Activated B cell treated with CpG ODN at 0.5 μM for 24 hours (primary cell): ENCODE measurements at regions not wholly inside any gene's neighbourhood (a gene's known extent, or its start where the extent isn't known, plus 50 kb on each side); places are given as distances from the start of the nearest gene placed in this dataset.

Experiments
- ATAC-seq: fragments of 200-7000 bp; cut with Tn5 transposase; one replicate; pipeline ENCODE4 v1.10.0; 2021; ENCODE audit warnings: low read depth, mild to moderate bottlenecking, moderate library complexity
- CTCF ChIA-PET: fragments of 350-600 bp; sonication (Branson Sonifier 250); formaldehyde crosslinking; loops from one replicate; lab custom pipeline; 2021; ENCODE audit warnings: antibody characterized with exemption; lab: Charles Lee
- POLR2A ChIA-PET: fragments of 350-600 bp; sonication (Branson Sonifier 250); formaldehyde crosslinking; loops from one replicate; lab custom pipeline; 2021; ENCODE audit warnings: antibody characterized with exemption; lab: Charles Lee
- DNase-seq: peaks from one replicate; pipeline ENCODE4 v3.0.0; 2022
- H3K27ac Mint-ChIP-seq: one replicate; pipeline ENCODE4 v1.8.0; 2020; ENCODE audit warnings: mixed read lengths
- H3K27me3 Mint-ChIP-seq: one replicate; pipeline ENCODE4 v1.8.0; 2021; ENCODE audit warnings: mixed read lengths
- H3K36me3 Mint-ChIP-seq: one replicate; pipeline ENCODE4 v1.8.0; 2021; ENCODE audit warnings: low read depth, mixed read lengths
- H3K4me1 Mint-ChIP-seq: one replicate; pipeline ENCODE4 v1.8.0; 2021; ENCODE audit warnings: mixed read lengths
- H3K4me3 Mint-ChIP-seq: one replicate; pipeline ENCODE4 v1.8.0; 2020; ENCODE audit warnings: mild to moderate bottlenecking, mixed read lengths
- H3K9me3 Mint-ChIP-seq: one replicate; pipeline ENCODE4 v1.8.0; 2020; ENCODE audit warnings: mixed read lengths
- CTCF ChIP-seq: fragments of 200-600 bp; IDR thresholded peaks from one replicate; pipeline ENCODE4 v1.8.0; 2022; ENCODE audit warnings: antibody characterized with exemption, mild to moderate bottlenecking
- intact Hi-C: fragments of 100-400 bp; cut with micrococcal nuclease; formaldehyde crosslinking; loops from one replicate; pipeline ENCODE4 v1.15.1; 2024

- ATAC-seq (no peak), DNase-seq (no peak)
- H3K4me1 Mint-ChIP-seq: no peaks in the 10 kb centered on the region
- ChIA-PET CTCF (no interaction called here), POLR2A (no interaction called here)
- intact Hi-C loops: no loop called here
- no peak for TF ChIP-seq CTCF
- H3K4me3 Mint-ChIP-seq: no peak overlapping the region
- H3K36me3 Mint-ChIP-seq: no peaks in the 10 kb centered on the region
- H3K27ac Mint-ChIP-seq: no peak overlapping the region
- H3K27me3 Mint-ChIP-seq: no peaks in the 10 kb centered on the region
- H3K9me3 Mint-ChIP-seq: no peaks in the 10 kb centered on the region
Observed at GRCh38 chr6:8574749-8575468, 139.6 kb upstream of the SLC35B3 start.

- no peak for DNase-seq
- Mint-ChIP-seq H3K9me3 (no peaks in the 10 kb centered on the region), H3K4me3 (no peak overlapping the region), H3K27me3 (no peaks in the 10 kb centered on the region), H3K36me3 (no peaks in the 10 kb centered on the region), H3K4me1 (no peaks in the 10 kb centered on the region), H3K27ac (no peak overlapping the region)
- no peak for TF ChIP-seq CTCF
- ChIA-PET POLR2A (no interaction called here), CTCF (no interaction called here)
- no peak for ATAC-seq
- intact Hi-C loops: no loop called here
Observed at GRCh38 chr6:8574311-8574710, 139.0 kb upstream of the SLC35B3 start.

- CTCF ChIA-PET: no interaction called here
- ATAC-seq (no peak), DNase-seq (no peak)
- Mint-ChIP-seq H3K9me3 (no peaks in the 10 kb centered on the region), H3K36me3 (no peaks in the 10 kb centered on the region), H3K27ac (no peak overlapping the region), H3K4me1 (no peaks in the 10 kb centered on the region), H3K4me3 (no peak overlapping the region), H3K27me3 (no peaks in the 10 kb centered on the region)
- no peak for TF ChIP-seq CTCF
- POLR2A ChIA-PET: no interaction called here
- intact Hi-C loops: no loop called here
Observed at GRCh38 chr6:8570256-8570920, 135.0 kb upstream of the SLC35B3 start.

GRCh38 chr6:8562125-8562524, 126.8 kb upstream of the SLC35B3 start:
- TF ChIP-seq CTCF: no peak
- ChIA-PET POLR2A (no interaction called here), CTCF (no interaction called here)
- H3K27me3 Mint-ChIP-seq: no peaks in the 10 kb centered on the region
- no peaks in the 10 kb centered on the region for H3K36me3 Mint-ChIP-seq
- no peaks in the 10 kb centered on the region for H3K9me3 Mint-ChIP-seq
- no peak overlapping the region for H3K4me3 Mint-ChIP-seq
- no peaks in the 10 kb centered on the region for H3K4me1 Mint-ChIP-seq
- no peak for ATAC-seq
- intact Hi-C loops: no loop called here
- H3K27ac Mint-ChIP-seq: no peak overlapping the region
- no peak for DNase-seq

- TF ChIP-seq CTCF: no peak
- Mint-ChIP-seq H3K36me3 (no peaks in the 10 kb centered on the region), H3K27ac (no peak overlapping the region), H3K27me3 (no peaks in the 10 kb centered on the region), H3K4me1 (no peaks in the 10 kb centered on the region), H3K4me3 (no peak overlapping the region), H3K9me3 (no peaks in the 10 kb centered on the region)
- POLR2A ChIA-PET: no interaction called here
- DNase-seq (no peak), ATAC-seq (no peak)
- intact Hi-C loops: no loop called here
- CTCF ChIA-PET: no interaction called here
Observed at GRCh38 chr6:8558953-8559352, 123.6 kb upstream of the SLC35B3 start.
